Naive B cell (primary cell): ENCODE measurements at regions not wholly inside any gene's neighbourhood (a gene's known extent, or its start where the extent isn't known, plus 50 kb on each side); places are given as distances from the start of the nearest gene placed in this dataset.
A peak's percentile ranks its signal among the peaks of the same experiment; 100 is the strongest.

Experiments used
- ATAC-seq, 2 donors: fragments of 150-1000 bp; cut with Tn5 transposase; 2 replicates each; pipeline ENCODE4 v1.10.0; 2021; ENCODE audit warnings: low read depth in 2 of 2, mild to moderate bottlenecking in 2 of 2, moderate library complexity in 2 of 2
- DNase-seq: peaks from one replicate; pipeline ENCODE4 v3.0.0; 2022
- H3K27ac Mint-ChIP-seq, 6 donors: one replicate each; pipeline ENCODE4 v1.8.0; 2020 to 2022; ENCODE audit warnings: mild to moderate bottlenecking in 6 of 6, mixed read lengths in 6 of 6, moderate library complexity in 5 of 6, inconsistent platforms in 2 of 6
- H3K27me3 Mint-ChIP-seq, 3 donors: one replicate each; pipeline ENCODE4 v1.8.0; 2021 to 2022; ENCODE audit warnings: mixed read lengths in 3 of 3, mild to moderate bottlenecking in 1 of 3
- H3K36me3 Mint-ChIP-seq, 2 donors: one replicate each; pipeline ENCODE4 v1.8.0; 2020 to 2022; ENCODE audit warnings: mixed read lengths in 2 of 2, inconsistent platforms in 1 of 2, mild to moderate bottlenecking in 1 of 2
- H3K4me1 Mint-ChIP-seq, 3 donors: one replicate each; pipeline ENCODE4 v1.8.0; 2020 to 2022; ENCODE audit warnings: mixed read lengths in 3 of 3, inconsistent platforms in 1 of 3, mild to moderate bottlenecking in 1 of 3, moderate library complexity in 1 of 3
- H3K4me3 Mint-ChIP-seq, 8 donors: one replicate each; pipeline ENCODE4 v1.8.0; 2020 to 2022; ENCODE audit warnings: mild to moderate bottlenecking in 8 of 8, mixed read lengths in 8 of 8, moderate library complexity in 8 of 8, inconsistent platforms in 2 of 8
- H3K9me3 Mint-ChIP-seq, 7 donors: one replicate each; pipeline ENCODE4 v1.8.0; 2020 to 2022; ENCODE audit warnings: mixed read lengths in 7 of 7, mild to moderate bottlenecking in 5 of 7, inconsistent platforms in 2 of 7, moderate library complexity in 1 of 7

DNA sequence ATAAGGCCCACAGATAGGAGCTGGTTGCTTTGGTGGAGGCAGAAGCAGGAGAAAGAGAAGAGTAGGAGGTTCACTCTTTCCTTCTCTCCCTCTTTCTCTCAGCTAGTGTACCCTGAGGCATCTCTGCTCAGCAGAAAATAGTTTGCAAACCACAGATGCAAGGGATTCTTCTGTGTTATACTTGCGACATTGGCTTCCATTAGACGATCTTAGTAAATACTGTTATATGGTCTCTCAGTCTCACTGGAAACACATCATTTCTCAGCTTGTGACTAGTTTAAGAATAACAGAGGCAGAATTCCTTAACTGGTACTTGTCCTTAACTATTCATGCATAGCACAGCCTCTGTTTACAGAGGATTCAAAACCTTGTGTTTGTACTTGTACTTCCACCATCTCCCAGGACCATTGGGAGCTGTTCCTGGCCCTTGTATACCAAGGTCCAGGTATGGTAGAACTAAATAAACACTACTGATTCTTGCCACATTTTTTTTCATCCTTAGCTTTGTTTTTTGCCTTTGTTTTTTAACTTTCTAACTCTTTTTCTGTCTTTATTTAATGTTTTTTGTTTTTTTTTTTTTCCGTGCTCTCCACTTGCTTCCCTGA, 218.2 kb downstream of the OTOR start:
- no peak for ATAC-seq
- Mint-ChIP-seq H3K36me3 (no peaks in the 10 kb centered on the region), H3K27ac (no peak overlapping the region), H3K4me3 (no peak overlapping the region), H3K9me3 (peaks cover 2 to 23% (median 9%) of the 10 kb centered on the region in 7 donors), H3K4me1 (no peaks in the 10 kb centered on the region), H3K27me3 (peaks cover 0 to 4% (median 0%) of the 10 kb centered on the region in 3 donors)
- no peak for DNase-seq

- Mint-ChIP-seq H3K36me3 (no peaks in the 10 kb centered on the region), H3K9me3 (peaks cover 0 to 11% (median 3%) of the 10 kb centered on the region in 7 donors), H3K27ac (no peak overlapping the region), H3K27me3 (peaks cover 0 to 4% (median 0%) of the 10 kb centered on the region in 3 donors), H3K4me3 (no peak overlapping the region), H3K4me1 (no peaks in the 10 kb centered on the region)
- no peak for DNase-seq
- no peak for ATAC-seq
Measured at GRCh38 chr20:16968099-16968498, 219.9 kb downstream of the OTOR start.

- H3K9me3 Mint-ChIP-seq: peaks cover 0 to 11% (median 4%) of the 10 kb centered on the region in 7 donors
- H3K27me3 Mint-ChIP-seq: peaks cover 0 to 4% (median 0%) of the 10 kb centered on the region in 3 donors
- DNase-seq (no peak), ATAC-seq (no peak)
- H3K4me3 Mint-ChIP-seq: no peak overlapping the region
- no peak overlapping the region for H3K27ac Mint-ChIP-seq
- H3K4me1 Mint-ChIP-seq: no peaks in the 10 kb centered on the region
- H3K36me3 Mint-ChIP-seq: no peaks in the 10 kb centered on the region
Measured at GRCh38 chr20:16970776-16971175, 222.6 kb downstream of the OTOR start.

DNA sequence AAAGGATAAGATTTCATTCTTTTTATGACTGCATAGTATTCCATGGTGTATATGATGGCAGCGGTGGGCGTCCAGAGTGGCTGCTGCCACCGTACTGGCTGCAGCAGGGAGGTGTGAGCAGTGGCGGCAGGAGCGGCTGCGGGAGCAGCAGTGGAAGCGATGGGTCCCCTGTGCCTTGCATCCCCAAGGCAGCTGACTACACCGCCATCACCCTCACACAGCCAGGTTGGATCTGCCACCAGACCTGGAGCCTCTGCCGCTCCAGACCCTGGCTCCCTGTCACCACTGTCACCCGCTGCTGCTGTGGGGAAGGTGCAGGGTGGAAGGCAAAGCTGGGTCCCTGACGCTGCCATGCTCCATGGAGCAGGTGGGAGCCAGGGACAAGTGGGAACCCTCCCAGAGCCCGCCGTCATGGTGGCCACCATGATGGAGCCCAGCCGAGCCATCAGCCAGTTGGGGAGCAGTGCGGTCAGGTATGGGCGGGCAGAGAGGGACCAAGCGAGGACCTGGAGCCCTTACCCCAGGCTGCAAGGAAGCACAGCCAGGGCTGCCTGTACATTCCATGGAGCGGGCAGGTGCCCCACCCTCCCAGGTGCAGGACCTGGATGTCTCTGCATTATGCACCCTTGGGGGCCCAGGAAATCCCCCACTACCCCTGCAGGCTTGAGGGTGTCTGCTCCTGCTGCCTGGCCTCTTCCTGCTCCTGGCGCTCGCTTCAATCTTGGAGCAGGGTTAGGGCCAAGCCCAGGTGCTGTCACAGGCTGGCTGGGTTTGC, 226.1 kb downstream of the OTOR start:
- Mint-ChIP-seq H3K27ac (no peak overlapping the region), H3K9me3 (peaks cover 0 to 16% (median 4%) of the 10 kb centered on the region in 7 donors), H3K36me3 (no peaks in the 10 kb centered on the region), H3K27me3 (peaks cover 0 to 4% (median 0%) of the 10 kb centered on the region in 3 donors), H3K4me3 (no peak overlapping the region), H3K4me1 (no peaks in the 10 kb centered on the region)
- no peak for DNase-seq
- no peak for ATAC-seq

- Mint-ChIP-seq H3K27ac (no peak overlapping the region), H3K4me1 (no peaks in the 10 kb centered on the region), H3K27me3 (peaks cover 0 to 2% (median 0%) of the 10 kb centered on the region in 3 donors), H3K9me3 (peaks cover 0 to 16% (median 4%) of the 10 kb centered on the region in 7 donors), H3K36me3 (no peaks in the 10 kb centered on the region), H3K4me3 (no peak overlapping the region)
- no peak for DNase-seq
- ATAC-seq: no peak
Measured at GRCh38 chr20:16974855-16975162, 226.7 kb downstream of the OTOR start.

DNA sequence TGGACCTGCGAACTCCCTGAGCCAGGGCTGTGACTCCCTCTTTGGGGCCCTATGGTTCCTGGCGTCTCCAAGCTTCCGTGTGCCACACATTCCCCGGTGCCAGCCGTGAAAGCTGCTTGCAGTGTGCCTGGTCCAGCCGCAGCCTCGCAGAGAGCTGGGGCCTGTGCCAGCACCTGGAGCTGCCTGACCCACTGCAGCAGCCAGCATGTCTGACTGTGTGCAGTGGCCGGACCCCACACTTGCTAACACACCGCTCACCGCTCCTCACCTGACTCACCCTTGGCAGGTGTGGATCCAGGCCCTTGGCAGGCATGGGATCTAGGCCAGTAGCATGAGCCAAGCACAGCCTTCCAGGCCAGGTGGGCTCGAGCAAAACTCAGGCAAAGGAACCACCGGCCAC, 227.5 kb downstream of the OTOR start:
- H3K36me3 Mint-ChIP-seq: no peaks in the 10 kb centered on the region
- ATAC-seq: no peak

DNA sequence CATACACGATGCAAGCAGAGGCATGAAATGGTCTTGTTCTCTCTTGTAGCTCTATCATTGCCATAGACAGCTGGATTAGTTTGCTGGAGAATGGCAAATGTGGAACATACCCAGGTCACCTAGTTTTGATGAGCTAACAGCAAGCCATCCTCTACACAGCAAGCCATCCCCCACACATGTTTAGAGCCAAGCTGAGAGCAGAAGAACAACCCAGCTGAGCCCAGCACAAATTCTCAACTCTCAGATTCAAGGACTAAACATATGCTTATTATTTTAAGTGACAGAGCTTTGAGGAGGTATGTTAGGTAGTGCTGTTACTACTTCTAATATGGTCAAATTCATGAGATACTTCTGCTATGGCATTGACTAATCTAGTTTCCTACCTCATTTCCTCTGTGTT, 230.3 kb downstream of the OTOR start:
- no peaks in the 10 kb centered on the region for H3K4me1 Mint-ChIP-seq
- no peaks in the 10 kb centered on the region for H3K36me3 Mint-ChIP-seq
- DNase-seq (no peak), ATAC-seq (no peak)
- H3K9me3 Mint-ChIP-seq: peaks cover 4 to 11% (median 4%) of the 10 kb centered on the region in 7 donors
- no peak overlapping the region for H3K4me3 Mint-ChIP-seq
- no peaks in the 10 kb centered on the region for H3K27me3 Mint-ChIP-seq
- H3K27ac Mint-ChIP-seq: no peak overlapping the region

More for the DNA sequence above, 227.5 kb downstream of the OTOR start:
- H3K27me3 Mint-ChIP-seq: no peaks in the 10 kb centered on the region
- no peak for DNase-seq
- H3K9me3 Mint-ChIP-seq: peaks cover 0 to 13% (median 4%) of the 10 kb centered on the region in 7 donors
- peak overlapping the region in 1 of 6 donors; percentile 95 for H3K27ac Mint-ChIP-seq
- no peak overlapping the region for H3K4me3 Mint-ChIP-seq
- H3K4me1 Mint-ChIP-seq: no peaks in the 10 kb centered on the region

DNA sequence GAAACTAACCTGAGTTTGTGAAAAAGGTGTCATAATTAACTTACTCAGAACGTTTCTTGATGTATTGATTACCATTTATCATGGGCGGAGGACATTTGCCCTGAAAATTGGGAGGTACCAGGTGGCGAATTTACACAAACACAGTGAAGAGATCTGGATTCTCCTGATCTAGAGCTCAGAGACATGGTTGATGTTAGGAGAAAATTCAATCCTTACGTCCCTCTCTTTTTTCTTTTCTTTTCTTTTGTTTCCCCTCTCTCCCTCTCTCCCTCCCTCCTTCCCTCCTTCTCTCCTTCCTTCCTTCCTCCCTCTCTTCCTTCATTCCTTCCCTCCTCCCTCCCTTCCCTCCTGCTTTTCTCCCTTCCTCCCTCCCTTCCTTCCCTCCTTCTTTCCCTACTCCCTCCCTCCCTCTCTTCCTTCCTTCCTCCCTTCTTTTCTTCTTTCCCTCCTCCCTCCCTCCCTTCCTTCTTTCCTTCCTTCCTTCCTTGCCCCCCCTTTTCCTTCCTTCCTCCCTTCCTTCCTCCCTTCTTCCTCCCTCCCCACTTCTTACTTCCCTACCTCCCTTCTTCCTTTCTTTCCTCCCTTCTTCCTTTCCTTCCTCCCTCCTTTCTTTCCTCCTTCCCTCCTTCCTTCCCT, 234.1 kb downstream of the OTOR start:
- Mint-ChIP-seq H3K9me3 (peaks cover 4 to 8% (median 5%) of the 10 kb centered on the region in 7 donors), H3K36me3 (no peaks in the 10 kb centered on the region), H3K4me1 (no peaks in the 10 kb centered on the region), H3K27me3 (no peaks in the 10 kb centered on the region), H3K27ac (no peak overlapping the region), H3K4me3 (no peak overlapping the region)
- ATAC-seq (no peak), DNase-seq (no peak)

- H3K27ac Mint-ChIP-seq: no peak overlapping the region
- ATAC-seq (no peak), DNase-seq (no peak)
- no peak overlapping the region for H3K4me3 Mint-ChIP-seq
- H3K27me3 Mint-ChIP-seq: no peaks in the 10 kb centered on the region
- no peaks in the 10 kb centered on the region for H3K36me3 Mint-ChIP-seq
- H3K9me3 Mint-ChIP-seq: peaks cover 0 to 8% (median 3%) of the 10 kb centered on the region in 7 donors
- no peaks in the 10 kb centered on the region for H3K4me1 Mint-ChIP-seq
Measured at GRCh38 chr20:16984481-16984880, 236.3 kb downstream of the OTOR start.

GRCh38 chr20:17003170-17003870, 223.5 kb upstream of the PCSK2 start:
- Mint-ChIP-seq H3K36me3 (no peaks in the 10 kb centered on the region), H3K27ac (peak overlapping the region in 1 of 6 donors; percentile 21), H3K27me3 (no peaks in the 10 kb centered on the region), H3K4me1 (no peaks in the 10 kb centered on the region), H3K9me3 (peaks cover 0 to 4% (median 0%) of the 10 kb centered on the region in 7 donors), H3K4me3 (no peak overlapping the region)
- DNase-seq (no peak), ATAC-seq (no peak)

- Mint-ChIP-seq H3K27ac (no peak overlapping the region), H3K4me1 (no peaks in the 10 kb centered on the region), H3K9me3 (peaks cover 0 to 4% (median 0%) of the 10 kb centered on the region in 7 donors), H3K27me3 (no peaks in the 10 kb centered on the region), H3K4me3 (no peak overlapping the region), H3K36me3 (no peaks in the 10 kb centered on the region)
- no peak for DNase-seq
- no peak for ATAC-seq
Measured at GRCh38 chr20:17010181-17010580, 216.7 kb upstream of the PCSK2 start.

GRCh38 chr20:17012546-17013226, 214.2 kb upstream of the PCSK2 start:
- ATAC-seq (no peak), DNase-seq (no peak)
- peaks cover 0 to 4% (median 1%) of the 10 kb centered on the region in 7 donors for H3K9me3 Mint-ChIP-seq
- no peaks in the 10 kb centered on the region for H3K36me3 Mint-ChIP-seq
- H3K4me1 Mint-ChIP-seq: no peaks in the 10 kb centered on the region
- H3K4me3 Mint-ChIP-seq: no peak overlapping the region
- no peaks in the 10 kb centered on the region for H3K27me3 Mint-ChIP-seq
- H3K27ac Mint-ChIP-seq: peak overlapping the region in 1 of 6 donors; percentile 63

DNA sequence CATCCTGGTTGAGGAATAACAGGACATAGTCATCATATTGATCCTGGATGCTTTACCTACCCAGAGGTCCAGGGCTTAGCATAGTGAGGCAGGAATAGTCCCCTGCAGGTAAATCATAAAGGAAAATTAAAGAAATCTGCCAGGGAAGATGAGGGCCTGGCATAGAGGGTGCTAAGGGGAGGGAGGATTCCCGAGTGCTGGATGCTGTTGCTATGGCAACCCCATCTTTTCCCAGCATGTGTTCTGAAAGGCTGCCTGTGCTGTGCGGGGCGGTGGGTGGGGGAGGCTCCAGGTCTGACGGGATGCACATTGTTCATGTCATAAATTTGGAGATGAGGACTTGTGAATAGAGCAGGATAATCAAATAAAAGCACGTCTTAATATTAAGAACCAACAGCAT, 212.6 kb upstream of the PCSK2 start:
- Mint-ChIP-seq H3K36me3 (no peaks in the 10 kb centered on the region), H3K27me3 (no peaks in the 10 kb centered on the region), H3K9me3 (peaks cover 0 to 4% (median 1%) of the 10 kb centered on the region in 7 donors), H3K27ac (no peak overlapping the region), H3K4me1 (no peaks in the 10 kb centered on the region), H3K4me3 (no peak overlapping the region)
- ATAC-seq (no peak), DNase-seq (no peak)
